ENCODE measurements at regions not wholly inside any gene's neighbourhood (a gene's known extent, or its start where the extent isn't known, plus 50 kb on each side); places are given as distances from the start of the nearest gene placed in this dataset.

DNA sequence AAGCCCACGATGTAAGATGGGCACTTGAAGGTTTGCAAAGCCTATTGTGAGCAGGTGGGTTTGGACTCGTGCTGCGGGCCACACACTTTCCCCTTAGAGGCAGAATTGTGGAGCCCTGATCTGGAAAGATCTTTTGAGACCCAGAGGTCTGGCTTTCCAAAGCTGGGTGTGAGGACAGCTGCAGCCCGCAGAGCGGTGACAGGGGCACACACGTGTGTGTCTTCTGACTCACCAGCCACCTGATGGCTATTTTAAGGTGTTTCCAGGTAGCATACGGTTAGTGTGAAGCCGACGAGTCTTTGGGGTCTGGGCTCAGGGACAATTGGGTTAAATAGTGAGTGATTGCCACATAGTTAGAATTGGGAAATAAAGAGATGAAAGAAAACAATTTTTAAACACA is 108.9 kb upstream of the GSE1 start:
- TF ChIP-seq CTCF (IDR thresholded peaks at IDR 0.05; ENCODE audit: low read depth, low read length, missing control alignments) = no peak
- H3K36me3 ChIP-seq (replicated peaks) = no peaks in the 10 kb centered on the region
- DNase-seq = no peak
- no peaks in the 10 kb centered on the region for H3K27me3 ChIP-seq (replicated peaks)
- in situ Hi-C loops (cut with HindIII; ENCODE audit: low pct_ligation_motif_present, low sequenced_read_pairs) = no loop called here
- no peak overlapping the region for H3K4me3 ChIP-seq (ENCODE audit: low read depth, low read length)
- H3K27ac ChIP-seq = no peak overlapping the region

DNA sequence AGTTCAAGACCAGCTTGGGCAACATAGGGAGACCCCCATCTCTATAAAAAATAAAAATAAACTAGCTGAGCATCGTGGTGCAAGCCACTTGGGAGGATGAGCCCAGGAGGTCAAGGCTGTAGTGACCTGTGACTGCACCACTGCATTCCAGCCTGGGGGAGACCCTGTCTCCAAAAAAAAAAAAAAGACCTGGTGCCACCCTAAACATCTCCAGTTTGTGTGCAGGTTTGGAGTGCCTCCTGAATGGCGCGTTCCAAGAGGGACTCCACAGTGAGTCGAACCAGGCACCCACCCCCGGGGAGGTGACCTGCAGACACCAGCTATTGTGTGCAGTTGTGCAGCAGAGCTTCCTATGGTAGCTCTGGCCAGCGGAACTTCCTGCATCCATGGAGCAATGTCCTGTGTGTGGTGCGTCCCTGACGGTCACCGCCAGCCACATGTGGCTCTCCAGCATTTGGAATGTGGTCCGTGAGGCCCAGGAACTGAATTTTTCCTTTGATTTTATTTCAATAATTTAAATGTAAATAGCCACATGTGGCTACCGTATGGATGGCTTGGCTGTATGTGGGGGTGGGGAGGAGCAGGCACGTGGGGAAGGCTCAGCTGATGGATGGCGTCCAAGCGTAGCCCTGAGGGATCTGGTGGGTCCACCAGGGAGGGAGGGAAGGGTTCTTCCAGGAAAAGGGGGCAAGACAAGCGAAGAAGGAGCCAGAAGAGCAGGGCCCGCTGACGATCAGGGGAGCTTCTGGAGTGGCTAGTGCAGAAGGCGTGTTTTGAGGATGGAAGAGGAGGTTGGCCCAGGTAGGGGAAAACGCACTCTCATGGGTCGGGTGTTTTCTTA is 107.1 kb upstream of the GSE1 start:
- no peak for TF ChIP-seq CTCF (IDR thresholded peaks at IDR 0.05; ENCODE audit: low read depth, low read length, missing control alignments)
- Histone ChIP-seq H3K36me3 (replicated peaks) (no peaks in the 10 kb centered on the region), H3K27me3 (replicated peaks) (no peaks in the 10 kb centered on the region), H3K27ac (no peak overlapping the region), H3K4me3 (ENCODE audit: low read depth, low read length) (no peak overlapping the region)
- in situ Hi-C loops (cut with HindIII; ENCODE audit: low pct_ligation_motif_present, low sequenced_read_pairs) = no loop called here
- DNase-seq = no peak

DNA sequence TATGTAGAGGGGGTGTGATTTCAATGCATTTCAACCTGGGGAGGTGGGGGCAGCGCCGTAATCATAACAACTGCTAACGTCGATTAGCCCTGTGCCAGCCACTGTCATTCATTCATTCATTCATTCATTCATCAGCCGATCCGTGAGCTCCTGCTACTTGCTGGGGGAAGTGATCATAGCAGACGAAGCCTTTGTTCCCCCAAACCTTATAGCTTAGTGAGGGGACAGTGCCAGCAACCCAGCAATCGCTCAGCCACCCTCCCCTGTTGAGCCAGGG is 106.5 kb upstream of the GSE1 start:
- Histone ChIP-seq H3K36me3 (replicated peaks) (no peaks in the 10 kb centered on the region), H3K4me3 (ENCODE audit: low read depth, low read length) (no peak overlapping the region), H3K27me3 (replicated peaks) (no peaks in the 10 kb centered on the region), H3K27ac (no peak overlapping the region)
- DNase-seq = no peak
- no peak for TF ChIP-seq CTCF (IDR thresholded peaks at IDR 0.05; ENCODE audit: low read depth, low read length, missing control alignments)
- in situ Hi-C loops (cut with HindIII; ENCODE audit: low pct_ligation_motif_present, low sequenced_read_pairs) = no loop called here

DNA sequence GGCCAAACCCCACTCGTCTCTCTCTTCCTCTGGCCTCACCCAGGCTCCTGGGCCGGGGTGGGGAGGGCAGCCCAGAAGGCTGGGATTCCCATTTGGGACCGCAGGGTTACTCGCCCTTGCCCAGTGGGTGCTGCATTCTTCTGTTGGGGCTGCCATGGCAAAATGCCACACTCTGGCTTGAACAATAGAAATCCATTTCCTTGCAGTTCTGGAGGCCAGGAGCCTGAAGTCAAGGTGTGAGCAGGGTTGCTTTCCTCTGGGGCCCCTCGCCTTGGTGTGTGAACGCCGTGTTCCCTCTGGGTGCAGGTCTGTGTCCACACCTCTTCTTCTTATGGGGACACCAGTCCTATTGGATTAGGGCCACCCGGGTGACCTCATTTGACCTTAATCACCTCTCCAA is 105.8 kb upstream of the GSE1 start:
- H3K36me3 ChIP-seq (replicated peaks) = no peaks in the 10 kb centered on the region
- H3K27me3 ChIP-seq (replicated peaks) = no peaks in the 10 kb centered on the region
- no peak for DNase-seq
- in situ Hi-C loops (cut with HindIII; ENCODE audit: low pct_ligation_motif_present, low sequenced_read_pairs) = no loop called here
- TF ChIP-seq CTCF (IDR thresholded peaks at IDR 0.05; ENCODE audit: low read depth, low read length, missing control alignments) = no peak
- H3K27ac ChIP-seq = no peak overlapping the region
- no peak overlapping the region for H3K4me3 ChIP-seq (ENCODE audit: low read depth, low read length)

DNA sequence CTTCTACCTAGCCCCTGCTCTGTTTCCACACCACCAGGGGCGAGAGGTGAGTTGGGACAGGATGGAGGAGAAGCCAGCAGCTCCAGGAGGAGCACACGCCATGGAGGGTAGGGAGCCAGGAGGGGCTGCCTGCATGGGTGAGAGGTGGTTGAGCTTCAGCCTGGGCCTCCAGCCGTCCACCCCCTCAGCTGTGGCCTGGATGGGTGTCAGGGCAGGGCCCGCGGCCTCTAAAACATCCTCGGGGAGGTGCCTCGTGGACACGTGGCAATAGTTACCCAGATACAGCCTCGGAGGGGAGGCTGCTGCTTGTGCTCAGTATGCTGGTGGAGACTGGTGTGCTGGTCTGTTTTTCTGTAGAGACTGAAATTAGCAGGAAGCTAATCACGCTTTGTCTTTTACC is 104.7 kb upstream of the GSE1 start:
- TF ChIP-seq CTCF (IDR thresholded peaks at IDR 0.05; ENCODE audit: low read depth, low read length, missing control alignments) = no peak
- H3K27me3 ChIP-seq (replicated peaks) = no peaks in the 10 kb centered on the region
- no peak for DNase-seq
- no peak overlapping the region for H3K4me3 ChIP-seq (ENCODE audit: low read depth, low read length)
- no peaks in the 10 kb centered on the region for H3K36me3 ChIP-seq (replicated peaks)
- in situ Hi-C loops (cut with HindIII; ENCODE audit: low pct_ligation_motif_present, low sequenced_read_pairs) = no loop called here
- no peak overlapping the region for H3K27ac ChIP-seq

DNA sequence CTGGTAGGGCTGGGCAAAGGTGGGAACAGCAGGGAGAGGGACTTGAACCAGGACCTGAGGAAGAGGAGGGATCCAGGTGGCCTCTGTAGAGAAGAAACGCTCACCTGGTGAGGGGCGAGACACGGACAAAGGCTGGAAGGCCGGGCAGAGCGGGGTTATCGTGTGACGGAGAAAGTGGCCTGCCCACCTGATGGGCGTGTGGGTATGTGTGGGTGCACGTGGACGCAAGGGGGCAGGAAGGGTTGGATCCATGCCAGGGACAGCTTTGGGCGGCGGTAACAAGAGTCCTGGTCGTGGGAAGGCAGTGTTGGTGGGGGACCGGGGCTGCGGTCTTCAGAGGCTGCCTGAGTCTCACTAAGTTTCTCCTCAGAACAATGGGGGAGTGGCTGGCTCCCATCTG is 104.1 kb upstream of the GSE1 start:
- no peak overlapping the region for H3K27ac ChIP-seq
- no peak for DNase-seq
- TF ChIP-seq CTCF (IDR thresholded peaks at IDR 0.05; ENCODE audit: low read depth, low read length, missing control alignments) = no peak
- no peak overlapping the region for H3K4me3 ChIP-seq (ENCODE audit: low read depth, low read length)
- no peaks in the 10 kb centered on the region for H3K36me3 ChIP-seq (replicated peaks)
- H3K27me3 ChIP-seq (replicated peaks) = no peaks in the 10 kb centered on the region
- in situ Hi-C loops (cut with HindIII; ENCODE audit: low pct_ligation_motif_present, low sequenced_read_pairs) = no loop called here
